ENCODE measurements at regions not wholly inside any gene's neighbourhood (a gene's known extent, or its start where the extent isn't known, plus 50 kb on each side); places are given as distances from the start of the nearest gene placed in this dataset.

- Mint-ChIP-seq H3K27me3 (no peaks in the 10 kb centered on the region), H3K9me3 (no peaks in the 10 kb centered on the region), H3K4me3 (no peak overlapping the region), H3K27ac (no peak overlapping the region), H3K36me3 (ENCODE audit: low read depth) (no peaks in the 10 kb centered on the region), H3K4me1 (ENCODE audit: low read depth) (no peaks in the 10 kb centered on the region)
- Histone ChIP-seq H3K4me3 (ENCODE audit: low read length) (no peak overlapping the region), H3K9me3 (ENCODE audit: control insufficient read depth in 1 of 2, insufficient read depth in 1 of 2, low read length in 2 of 2) (no peaks in the 10 kb centered on the region), H3K27ac (ENCODE audit: low read depth in 1 of 2, low read length in 2 of 2) (no peak overlapping the region), H3K4me1 (ENCODE audit: insufficient read depth, low read length) (no peaks in the 10 kb centered on the region), H3K27me3 (ENCODE audit: control insufficient read depth in 1 of 2, insufficient read depth in 2 of 2, low read length in 2 of 2) (no peaks in the 10 kb centered on the region), H3K36me3 (ENCODE audit: insufficient read depth, low read length) (no peaks in the 10 kb centered on the region)
- POLR2A ChIA-PET, result no interaction called here
- TF ChIP-seq, protein P1, sequence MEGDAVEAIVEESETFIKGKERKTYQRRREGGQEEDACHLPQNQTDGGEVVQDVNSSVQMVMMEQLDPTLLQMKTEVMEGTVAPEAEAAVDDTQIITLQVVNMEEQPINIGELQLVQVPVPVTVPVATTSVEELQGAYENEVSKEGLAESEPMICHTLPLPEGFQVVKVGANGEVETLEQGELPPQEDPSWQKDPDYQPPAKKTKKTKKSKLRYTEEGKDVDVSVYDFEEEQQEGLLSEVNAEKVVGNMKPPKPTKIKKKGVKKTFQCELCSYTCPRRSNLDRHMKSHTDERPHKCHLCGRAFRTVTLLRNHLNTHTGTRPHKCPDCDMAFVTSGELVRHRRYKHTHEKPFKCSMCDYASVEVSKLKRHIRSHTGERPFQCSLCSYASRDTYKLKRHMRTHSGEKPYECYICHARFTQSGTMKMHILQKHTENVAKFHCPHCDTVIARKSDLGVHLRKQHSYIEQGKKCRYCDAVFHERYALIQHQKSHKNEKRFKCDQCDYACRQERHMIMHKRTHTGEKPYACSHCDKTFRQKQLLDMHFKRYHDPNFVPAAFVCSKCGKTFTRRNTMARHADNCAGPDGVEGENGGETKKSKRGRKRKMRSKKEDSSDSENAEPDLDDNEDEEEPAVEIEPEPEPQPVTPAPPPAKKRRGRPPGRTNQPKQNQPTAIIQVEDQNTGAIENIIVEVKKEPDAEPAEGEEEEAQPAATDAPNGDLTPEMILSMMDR (IDR thresholded peaks at IDR 0.05), result no peak
- ATAC-seq (ENCODE audit: poor library complexity), result no peak
- DNase-seq, result no peak
- CTCF ChIA-PET, result no interaction called here
- intact Hi-C loops (cut with DNase I, micrococcal nuclease), result no loop called here
Observed at GRCh38 chr13:47239025-47239424, 342.2 kb upstream of the HTR2A start.

- Mint-ChIP-seq H3K27ac (no peak overlapping the region), H3K36me3 (ENCODE audit: low read depth) (no peaks in the 10 kb centered on the region), H3K4me3 (no peak overlapping the region), H3K9me3 (no peaks in the 10 kb centered on the region), H3K27me3 (no peaks in the 10 kb centered on the region), H3K4me1 (ENCODE audit: low read depth) (no peaks in the 10 kb centered on the region)
- Histone ChIP-seq H3K4me3 (ENCODE audit: low read length) (no peak overlapping the region), H3K4me1 (ENCODE audit: insufficient read depth, low read length) (no peaks in the 10 kb centered on the region), H3K27me3 (ENCODE audit: control insufficient read depth in 1 of 2, insufficient read depth in 2 of 2, low read length in 2 of 2) (no peaks in the 10 kb centered on the region), H3K27ac (ENCODE audit: low read depth in 1 of 2, low read length in 2 of 2) (no peak overlapping the region), H3K36me3 (ENCODE audit: insufficient read depth, low read length) (no peaks in the 10 kb centered on the region), H3K9me3 (ENCODE audit: control insufficient read depth in 1 of 2, insufficient read depth in 1 of 2, low read length in 2 of 2) (no peaks in the 10 kb centered on the region)
- no peak for ATAC-seq (ENCODE audit: poor library complexity)
- TF ChIP-seq, protein P1 (IDR thresholded peaks at IDR 0.05), result no peak
- ChIA-PET CTCF (no interaction called here), POLR2A (no interaction called here)
- DNase-seq, result no peak
- intact Hi-C loops (cut with DNase I, micrococcal nuclease), result no loop called here
Observed at GRCh38 chr13:47237571-47237970, 340.7 kb upstream of the HTR2A start.

- no peak for DNase-seq
- TF ChIP-seq, protein P1 (IDR thresholded peaks at IDR 0.05), result no peak
- no peaks in the 10 kb centered on the region for H3K4me1 Mint-ChIP-seq (ENCODE audit: low read depth)
- ATAC-seq (ENCODE audit: poor library complexity), result no peak
- H3K27ac Mint-ChIP-seq, result no peak overlapping the region
- Histone ChIP-seq H3K4me3 (ENCODE audit: low read length) (no peak overlapping the region), H3K4me1 (ENCODE audit: insufficient read depth, low read length) (no peaks in the 10 kb centered on the region), H3K27ac (ENCODE audit: low read depth in 1 of 2, low read length in 2 of 2) (no peak overlapping the region), H3K9me3 (ENCODE audit: control insufficient read depth in 1 of 2, insufficient read depth in 1 of 2, low read length in 2 of 2) (peaks cover 0 to 4% of the 10 kb centered on the region in 2 experiments), H3K36me3 (ENCODE audit: insufficient read depth, low read length) (no peaks in the 10 kb centered on the region), H3K27me3 (ENCODE audit: control insufficient read depth in 1 of 2, insufficient read depth in 2 of 2, low read length in 2 of 2) (no peaks in the 10 kb centered on the region)
- ChIA-PET CTCF (no interaction called here), POLR2A (no interaction called here)
- H3K4me3 Mint-ChIP-seq, result no peak overlapping the region
- no peaks in the 10 kb centered on the region for H3K36me3 Mint-ChIP-seq (ENCODE audit: low read depth)
- H3K9me3 Mint-ChIP-seq, result peaks cover 7% of the 10 kb centered on the region
- intact Hi-C loops (cut with DNase I, micrococcal nuclease), result no loop called here
- no peaks in the 10 kb centered on the region for H3K27me3 Mint-ChIP-seq
Observed at GRCh38 chr13:47233734-47234133, 336.9 kb upstream of the HTR2A start.
